GM19467 (cell line): ENCODE measurements at regions not wholly inside any gene's neighbourhood (a gene's known extent, or its start where the extent isn't known, plus 50 kb on each side); places are given as distances from the start of the nearest gene placed in this dataset.
"Not testable (repeated sequence)": the region's sequence is repeated elsewhere in the genome, so short reads cannot be mapped to it uniquely, and the experiment has no call there.

Experiments used
- ATAC-seq: cut with Tn5 transposase; IDR thresholded peaks from one replicate; pipeline ENCODE4 v1.9.1; 2021; ENCODE audit warnings: mild to moderate bottlenecking, moderate library complexity; ENCODE audit not compliant: unreplicated experiment

DNA sequence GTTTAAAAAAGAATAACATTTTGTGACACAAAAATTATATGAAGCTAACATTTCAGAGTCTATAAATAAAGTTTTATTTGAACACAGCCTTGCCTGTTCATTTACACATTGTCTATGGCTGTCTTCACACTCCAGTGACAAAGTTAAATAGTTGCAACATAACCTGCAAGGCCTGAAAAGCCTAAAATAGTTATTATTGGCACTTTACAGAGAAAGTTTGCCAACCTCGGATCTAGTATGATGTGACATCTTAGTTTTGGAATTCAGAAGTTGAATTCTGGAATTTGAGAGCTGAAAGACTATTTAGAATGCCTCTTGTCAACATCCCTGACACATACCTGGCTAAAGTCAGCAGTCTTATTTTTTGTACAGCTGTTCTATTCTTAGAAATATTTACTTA is 68.3 kb downstream of the DYRK2 start:
- no peak for ATAC-seq

- not testable (repeated sequence) for ATAC-seq
These were observed 70.8 kb downstream of the DYRK2 start for GRCh38 chr12:67719303-67719702.

DNA sequence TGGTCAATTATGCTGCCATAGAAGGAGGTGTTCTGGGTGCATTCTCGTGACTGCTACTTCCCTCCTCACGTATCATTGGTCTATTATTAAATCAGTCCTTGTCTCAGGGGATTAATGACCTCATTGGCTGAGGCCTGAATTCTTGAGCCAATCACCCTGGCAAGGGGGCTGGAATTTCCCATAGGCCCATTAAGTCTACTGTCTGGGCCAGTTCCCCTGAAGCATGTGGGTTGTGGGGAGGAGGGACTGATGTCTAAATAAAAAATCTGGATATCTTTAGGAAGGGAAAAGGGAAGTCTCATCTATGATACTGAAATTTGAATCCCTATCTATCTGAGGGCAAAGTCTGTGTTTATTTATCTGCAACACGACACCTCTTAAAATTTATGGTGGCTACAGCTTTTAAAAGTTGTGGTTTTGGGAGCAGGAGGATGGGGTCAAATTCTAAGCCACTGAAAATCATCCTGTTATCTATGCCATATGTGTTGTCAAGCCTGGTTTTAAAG is 71.9 kb downstream of the DYRK2 start:
- ATAC-seq = no peak

GRCh38 chr12:67721248-67721647 is 72.7 kb downstream of the DYRK2 start:
- no peak for ATAC-seq

GRCh38 chr12:67722296-67722695 is 73.8 kb downstream of the DYRK2 start:
- no peak for ATAC-seq

DNA sequence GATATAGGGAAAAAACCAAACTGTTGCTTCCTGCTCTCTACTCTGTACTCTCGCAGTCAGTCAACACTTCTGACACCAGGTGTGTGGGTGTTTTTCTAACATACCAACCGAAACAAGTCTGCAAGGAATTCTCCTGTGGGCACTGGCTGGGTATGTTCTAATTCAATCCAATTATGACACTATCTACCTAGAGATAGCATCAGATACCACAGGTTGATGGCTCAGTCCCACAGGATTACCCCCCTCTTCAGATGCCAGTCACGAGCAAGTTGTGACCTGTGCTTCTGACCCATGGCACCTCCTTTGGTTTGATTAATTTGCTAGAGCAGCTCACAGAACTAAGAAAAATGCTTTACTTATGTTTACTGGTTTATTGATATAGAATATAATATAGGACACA is 78.3 kb downstream of the DYRK2 start:
- ATAC-seq = no peak

- ATAC-seq = no peak
These were observed 79.4 kb downstream of the DYRK2 start for GRCh38 chr12:67727702-67728666.

- no peak for ATAC-seq
These were observed 84.3 kb downstream of the DYRK2 start for GRCh38 chr12:67732857-67733256.

GRCh38 chr12:67735868-67736267 is 87.3 kb downstream of the DYRK2 start:
- ATAC-seq = no peak

GRCh38 chr12:67740711-67741110 is 92.2 kb downstream of the DYRK2 start:
- ATAC-seq = no peak

- no peak for ATAC-seq
These were observed 92.7 kb downstream of the DYRK2 start for GRCh38 chr12:67741270-67741669.

DNA sequence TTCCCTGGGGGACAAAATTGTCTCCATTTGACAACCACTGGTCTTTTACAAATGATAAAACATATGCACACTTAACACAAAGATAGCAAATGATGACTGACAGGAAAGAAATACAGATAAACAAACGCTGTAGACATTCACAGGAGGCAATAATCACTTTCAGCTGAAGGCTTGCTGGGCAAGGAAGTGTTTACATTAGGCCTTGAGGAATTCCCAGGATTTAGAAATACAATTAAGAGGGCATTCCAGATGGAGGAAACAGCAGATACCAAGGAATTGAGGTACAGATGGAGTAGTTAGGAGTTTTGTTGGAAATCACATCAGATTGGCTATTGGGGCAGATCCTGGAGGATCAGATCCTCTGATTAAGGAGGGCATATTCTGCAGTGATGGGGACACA is 93.9 kb downstream of the DYRK2 start:
- ATAC-seq = no peak

DNA sequence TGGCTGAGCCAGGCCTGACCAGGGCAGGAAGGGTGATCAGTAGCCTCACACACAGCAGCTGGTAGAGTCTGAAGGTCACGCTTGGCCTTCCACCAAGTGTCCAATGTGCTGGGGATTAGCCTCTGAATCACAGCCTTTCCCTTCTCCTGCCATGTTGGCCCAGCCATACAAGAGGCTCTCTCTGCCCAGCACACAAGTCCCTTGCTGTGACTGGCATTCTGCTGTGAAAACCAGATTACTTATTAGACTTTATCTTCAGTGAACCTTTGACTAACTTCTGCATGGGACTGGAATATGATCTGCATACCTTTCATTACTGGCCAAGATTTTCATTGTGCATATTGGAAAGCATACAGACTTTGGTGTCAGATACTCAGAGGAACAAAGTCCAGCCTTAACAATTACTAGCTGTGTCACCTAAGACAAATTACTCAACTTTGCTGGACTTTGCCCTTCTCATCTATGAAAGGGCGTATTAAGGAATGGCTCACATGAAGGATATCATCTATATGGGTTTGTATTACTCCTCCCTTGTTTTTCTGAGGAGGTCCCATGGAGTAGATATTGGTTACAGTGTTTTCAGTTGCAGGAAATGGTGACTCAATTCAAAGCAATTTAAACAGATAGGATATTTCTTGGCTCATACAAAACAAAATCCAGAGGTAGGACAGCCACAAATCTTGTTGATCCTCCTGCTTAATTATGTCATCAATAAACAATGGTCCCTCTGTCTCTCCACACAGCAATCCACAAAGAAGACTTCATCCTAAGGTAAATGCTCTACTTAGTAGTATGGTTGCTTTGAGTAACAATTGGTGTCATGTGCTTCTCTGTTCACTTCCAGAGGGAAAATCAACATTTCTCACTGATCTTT is 99.6 kb downstream of the DYRK2 start:
- ATAC-seq = no peak

- ATAC-seq = no peak
These were observed 100.1 kb downstream of the DYRK2 start for GRCh38 chr12:67748743-67749040.

DNA sequence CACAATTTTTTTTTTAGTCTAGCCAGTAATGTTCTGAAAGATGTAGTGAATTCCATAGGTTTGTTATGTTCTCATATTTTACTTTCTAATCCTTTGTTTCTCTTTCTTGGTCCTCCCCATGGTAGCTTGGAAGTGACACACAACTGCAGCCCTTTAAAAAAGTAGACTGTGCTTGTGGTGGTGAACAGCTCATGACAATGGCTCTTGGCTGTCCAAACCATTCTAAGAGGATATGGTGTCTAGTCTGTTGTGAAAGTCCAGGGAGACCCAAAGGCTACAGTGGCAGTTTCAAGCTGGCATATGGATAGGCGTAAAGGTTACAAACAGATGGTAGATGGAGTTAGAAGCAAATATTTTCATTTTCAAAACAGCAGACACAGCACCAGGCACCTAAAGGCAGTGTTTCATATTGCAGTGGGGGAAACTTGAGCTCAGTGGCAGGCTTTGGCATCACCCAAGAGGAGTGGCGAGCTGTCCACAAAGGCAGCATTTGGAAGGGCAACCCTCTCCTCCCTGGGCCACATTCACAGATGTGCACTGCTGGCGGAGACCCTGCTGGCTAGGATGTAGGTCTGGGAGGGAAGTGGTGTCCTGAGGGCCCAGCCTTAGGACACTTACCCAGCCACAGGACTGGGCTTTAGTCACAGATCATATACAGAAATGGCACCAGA is 102.1 kb downstream of the DYRK2 start:
- ATAC-seq = no peak

GRCh38 chr12:67751381-67751928 is 102.9 kb downstream of the DYRK2 start:
- no peak for ATAC-seq

- ATAC-seq = no peak
These were observed 103.7 kb downstream of the DYRK2 start for GRCh38 chr12:67752226-67752732.

DNA sequence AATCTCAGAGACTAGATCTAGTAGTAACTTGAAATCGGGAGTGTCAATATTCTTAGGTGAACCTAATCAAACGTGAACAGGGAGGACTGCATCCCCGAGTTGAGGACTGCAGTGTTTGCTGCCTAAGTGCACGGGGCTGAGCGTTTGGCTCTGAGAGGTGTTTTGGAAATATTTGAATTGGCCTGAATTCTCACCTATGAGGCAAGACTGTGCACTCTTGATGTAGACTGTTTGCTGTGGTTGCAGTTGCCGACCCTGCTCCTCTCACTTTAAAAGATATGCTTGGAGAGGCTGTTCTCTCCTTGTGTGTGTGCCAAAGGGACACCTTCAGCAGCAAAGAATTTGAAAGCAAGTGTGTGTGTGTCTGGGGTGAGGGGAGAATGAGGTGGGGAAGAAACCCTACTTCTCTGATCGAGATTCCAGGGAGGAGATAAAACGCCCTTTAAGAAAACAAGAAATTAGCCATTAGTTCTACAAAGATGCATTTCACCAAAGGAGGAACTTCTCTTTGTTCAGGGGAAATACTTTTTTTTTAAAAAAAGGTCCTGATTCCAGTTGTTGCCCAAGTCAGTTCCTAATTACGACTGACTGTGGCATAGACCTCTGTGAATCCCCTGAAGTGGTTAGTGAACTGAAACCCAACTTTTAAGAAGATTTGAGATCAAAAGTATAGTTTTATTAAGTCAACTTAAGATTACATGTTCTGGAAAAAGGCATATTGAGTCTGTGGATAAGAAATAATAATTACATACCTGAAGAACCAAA is 106.6 kb downstream of the DYRK2 start:
- no peak for ATAC-seq

DNA sequence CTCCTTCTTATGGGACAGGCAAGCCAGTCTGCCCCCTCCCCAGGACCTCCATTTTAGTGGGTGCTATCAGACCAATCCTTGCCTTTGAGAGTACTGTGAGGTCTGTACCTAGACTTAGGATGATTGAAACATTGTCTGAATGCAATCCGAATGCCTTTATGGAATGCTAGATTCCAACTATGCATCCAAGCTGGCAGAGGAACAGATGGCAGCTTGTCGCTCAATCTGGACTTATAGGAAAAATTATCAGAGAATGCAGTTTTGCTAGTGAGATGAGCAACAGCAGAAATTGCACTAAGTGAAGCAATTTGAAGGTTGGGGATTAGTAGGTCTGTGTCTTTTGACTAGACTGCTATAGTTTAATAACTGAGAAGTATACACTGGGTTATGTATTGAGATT is 109.1 kb downstream of the DYRK2 start:
- ATAC-seq = no peak

DNA sequence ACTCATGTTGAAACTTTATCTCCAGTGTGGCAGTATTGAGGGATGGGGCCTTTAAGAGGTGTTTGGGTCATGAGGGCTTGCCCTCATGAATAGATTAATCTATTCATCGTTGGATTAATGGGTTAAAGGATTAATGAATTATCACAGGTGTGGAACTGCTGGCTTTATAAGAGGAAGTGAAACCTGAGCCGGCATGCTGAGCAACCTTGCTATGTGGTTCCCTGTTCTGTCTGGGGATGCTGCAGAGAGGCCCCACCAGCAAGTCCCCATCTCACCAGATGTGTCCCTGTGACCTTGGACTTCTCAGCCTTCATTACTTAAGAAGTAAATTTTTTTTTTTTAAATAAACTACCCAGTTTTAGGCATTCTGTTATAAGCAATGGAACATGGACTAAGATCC is 109.6 kb downstream of the DYRK2 start:
- peak; percentile 99 for ATAC-seq
